Choroid plexus epithelial cell (primary cell): ENCODE measurements at regions not wholly inside any gene's neighbourhood (a gene's known extent, or its start where the extent isn't known, plus 50 kb on each side); places are given as distances from the start of the nearest gene placed in this dataset.
A peak's percentile ranks its signal among the peaks of the same experiment; 100 is the strongest.

Experiments used
- DNase-seq: peaks from one replicate; pipeline ENCODE4 v3.0.0-alpha.2; 2010; ENCODE audit warnings: low read depth
- H3K4me3 ChIP-seq: 2 replicates; pipeline ENCODE4 v1.5.1; 2011; ENCODE audit warnings: low read depth, mild to moderate bottlenecking, control low read depth, low read length, moderate library complexity
- CTCF ChIP-seq: conservative IDR thresholded peaks from 2 replicates; pipeline ENCODE4 v1.5.1; 2011; ENCODE audit warnings: low read depth, mild to moderate bottlenecking, control low read depth, inconsistent platforms, low read length, moderate library complexity

DNA sequence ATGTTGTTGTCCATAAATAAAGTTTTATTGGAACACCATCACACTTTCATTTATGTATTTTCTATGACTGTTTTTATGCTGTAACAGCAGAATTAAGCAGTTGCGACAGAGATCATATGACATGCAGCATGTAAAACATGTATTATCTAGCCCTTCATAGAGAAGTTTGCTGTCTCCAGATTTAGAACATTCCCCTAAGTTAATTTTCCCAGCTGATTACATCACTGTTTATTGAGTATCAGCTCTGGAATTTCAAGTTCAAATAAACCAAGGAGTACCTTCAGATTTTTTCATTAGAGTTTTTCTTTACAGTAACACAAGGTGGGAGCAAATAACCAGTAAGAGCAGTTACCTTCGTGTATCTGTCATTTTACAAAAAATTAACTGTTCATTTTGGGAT, 792.8 kb downstream of the USP25 start:
- peak; percentile 82 for DNase-seq
- no peak for TF ChIP-seq CTCF
- no peak overlapping the region for H3K4me3 ChIP-seq

DNA sequence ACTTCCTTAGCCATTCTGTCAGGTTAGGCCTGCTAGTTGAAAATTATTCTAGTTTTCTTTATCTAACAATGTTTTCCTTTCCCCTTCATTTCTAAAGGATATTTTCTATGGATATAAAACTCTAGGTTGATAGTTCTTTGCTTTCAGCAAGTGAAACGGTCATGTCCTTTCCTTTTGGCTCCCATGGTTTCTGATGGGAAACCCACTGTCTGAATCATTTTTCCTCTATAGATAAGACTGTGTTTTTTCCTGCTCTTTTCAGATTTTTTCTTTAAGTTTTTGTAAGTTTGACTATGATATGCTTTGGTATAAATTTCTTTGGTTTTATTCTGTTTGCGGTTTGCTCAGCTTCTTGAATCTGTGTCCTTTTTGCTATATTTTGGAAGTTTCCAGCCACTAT, 800.9 kb downstream of the USP25 start:
- TF ChIP-seq CTCF, result no peak
- no peak overlapping the region for H3K4me3 ChIP-seq
- DNase-seq, result no peak

- DNase-seq, result peak; percentile 60
- no peak for TF ChIP-seq CTCF
- no peak overlapping the region for H3K4me3 ChIP-seq
Measured at GRCh38 chr21:16532840-16533239, 803.1 kb downstream of the USP25 start.

DNA sequence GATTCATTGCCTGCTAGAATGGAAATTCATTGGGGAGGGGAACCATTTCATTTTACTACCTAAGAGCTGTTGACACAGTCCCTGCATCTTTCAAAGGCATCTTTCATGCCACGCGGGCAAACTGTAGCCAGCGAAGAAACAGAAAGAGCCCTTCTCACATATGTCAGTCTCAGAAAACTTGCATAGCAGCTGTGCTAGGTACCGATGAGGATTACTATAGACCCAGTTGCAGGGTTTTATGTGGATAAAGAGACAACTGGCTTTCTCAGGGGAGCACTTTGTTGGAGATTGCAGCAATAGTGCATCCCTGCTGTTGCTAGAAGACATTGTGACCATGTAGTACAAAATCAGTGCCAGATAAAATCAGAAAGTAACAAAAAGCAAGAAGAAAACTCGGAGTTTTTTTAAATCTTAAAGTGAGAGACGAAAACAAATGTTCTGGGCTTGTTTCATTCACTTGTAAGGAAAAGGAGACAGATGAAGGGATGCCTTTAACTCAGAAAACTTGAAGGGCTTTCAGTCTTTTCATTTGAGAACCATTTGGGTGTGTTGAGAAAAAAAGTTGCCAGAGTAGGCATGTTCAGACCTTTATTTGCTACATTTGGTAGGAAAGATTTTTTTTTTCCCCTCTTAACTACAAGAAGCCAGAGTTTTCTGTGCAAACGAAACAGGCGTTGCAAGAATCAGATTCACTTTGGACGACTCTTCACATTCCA, 804.1 kb downstream of the USP25 start:
- peak overlapping the region; percentile 43 for H3K4me3 ChIP-seq
- DNase-seq, result no peak
- no peak for TF ChIP-seq CTCF

DNA sequence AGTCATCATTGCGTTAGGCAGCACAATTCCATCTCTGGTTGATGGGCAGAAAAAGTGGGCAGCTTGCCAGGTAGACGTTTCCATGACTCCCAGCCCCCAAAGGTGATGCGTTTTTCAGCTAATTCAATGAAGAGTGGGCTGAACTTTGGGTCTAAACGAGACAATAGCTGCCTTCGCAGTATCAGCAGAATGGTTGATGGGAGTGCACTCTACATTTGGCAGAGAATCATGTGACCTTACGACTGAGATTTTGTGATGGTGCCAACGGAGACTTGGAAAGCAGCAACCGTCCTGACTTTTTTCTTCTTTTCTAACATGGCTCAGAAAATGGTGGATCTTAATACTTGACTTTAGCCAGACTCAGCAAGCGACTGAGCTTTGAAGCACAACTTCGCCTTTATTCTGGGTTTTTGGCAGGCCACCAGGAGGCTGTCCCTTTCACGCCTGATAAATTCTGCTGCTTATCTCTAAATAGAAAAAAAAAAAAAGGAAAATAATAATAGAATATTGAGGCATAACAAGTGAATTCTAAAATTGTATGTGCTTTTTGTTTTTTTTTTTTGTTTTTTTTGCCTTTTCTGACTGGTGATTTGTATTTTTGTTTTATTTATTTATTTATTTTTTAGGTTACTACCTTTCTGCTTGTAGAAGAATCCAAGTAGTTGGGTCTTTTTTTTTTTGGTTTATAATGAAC, 804.8 kb downstream of the USP25 start:
- peak; percentile 82 for DNase-seq
- TF ChIP-seq CTCF, result no peak
- H3K4me3 ChIP-seq, result peak overlapping the region; percentile 43

- no peak for TF ChIP-seq CTCF
- peak; percentile 86 for DNase-seq
- H3K4me3 ChIP-seq, result peak overlapping the region; percentile 6
Measured at GRCh38 chr21:16535102-16535422, 805.3 kb downstream of the USP25 start.

DNA sequence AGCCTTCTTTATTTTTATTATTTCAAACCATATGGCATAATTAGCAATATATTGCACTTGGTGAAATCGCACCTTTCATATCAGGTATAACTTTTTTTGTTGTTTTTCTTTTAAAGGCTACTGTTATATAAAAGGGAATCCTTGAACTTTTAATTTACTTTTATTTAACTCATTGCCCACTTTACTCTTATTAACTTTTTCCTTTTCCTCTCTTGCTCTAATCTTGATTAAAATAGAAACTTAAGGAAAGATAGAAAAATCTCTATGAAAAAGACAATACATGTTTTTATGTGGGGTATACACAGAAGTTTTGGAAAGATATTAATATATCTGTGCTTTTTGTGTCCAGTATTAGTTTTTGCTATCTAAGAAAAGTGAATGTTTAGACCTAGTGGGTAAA, 805.8 kb downstream of the USP25 start:
- no peak overlapping the region for H3K4me3 ChIP-seq
- DNase-seq, result no peak
- no peak for TF ChIP-seq CTCF
